ENCODE measurements at regions not wholly inside any gene's neighbourhood (a gene's known extent, or its start where the extent isn't known, plus 50 kb on each side); places are given as distances from the start of the nearest gene placed in this dataset.

GRCh38 chr5:117803533-117803932 lies 1184.8 kb downstream of the DTWD2 start:
- DNase-seq (ENCODE audit: low spot score) (no peak), ATAC-seq (no peak)
- no peaks in the 10 kb centered on the region for H3K36me3 ChIP-seq (ENCODE audit: insufficient read depth)
- Mint-ChIP-seq H3K27me3 (ENCODE audit: insufficient read depth, low read depth, poor library complexity) (no peaks in the 10 kb centered on the region), H3K27ac (no peak overlapping the region), H3K36me3 (ENCODE audit: low read depth) (no peaks in the 10 kb centered on the region), H3K4me1 (peaks cover 13% of the 10 kb centered on the region), H3K4me3 (no peak overlapping the region), H3K9me3 (no peaks in the 10 kb centered on the region; the same call in 2 of the 3 replicates)
- no peak for TF ChIP-seq CTCF (conservative IDR thresholded peaks at IDR 0.05; ENCODE audit: low read depth in 2 of 2)
- no peak for TF ChIP-seq EZH2 (IDR thresholded peaks at IDR 0.05; ENCODE audit: low read depth, unreplicated experiment)
- TF ChIP-seq STAT1 (IDR thresholded peaks at IDR 0.05; ENCODE audit: unreplicated experiment) = no peak
- no peak for TF ChIP-seq JUNB (IDR thresholded peaks at IDR 0.05; ENCODE audit: unreplicated experiment)
- no peak for TF ChIP-seq ZNF114 (CRISPR knock-in tag; IDR thresholded peaks at IDR 0.05)
- TF ChIP-seq CREB1 (CRISPR knock-in tag; IDR thresholded peaks at IDR 0.05; ENCODE audit: low read depth) = no peak
- TF ChIP-seq ETS1 (IDR thresholded peaks at IDR 0.05) = no peak
- TF ChIP-seq POLR2AphosphoS5 (IDR thresholded peaks at IDR 0.05; ENCODE audit: low read depth) = no peak
- no peak for TF ChIP-seq ZNF462 (CRISPR knock-in tag; IDR thresholded peaks at IDR 0.05)
- no peak for TF ChIP-seq REST (IDR thresholded peaks at IDR 0.05; ENCODE audit: unreplicated experiment)
- no peak for TF ChIP-seq NANOG (IDR thresholded peaks at IDR 0.05; ENCODE audit: borderline replicate concordance)
- no peak for TF ChIP-seq EZH2phosphoT487 (IDR thresholded peaks at IDR 0.05; ENCODE audit: unreplicated experiment)
- no peak for TF ChIP-seq ZNF331 (CRISPR knock-in tag; IDR thresholded peaks at IDR 0.05; ENCODE audit: low read depth)
- no peaks in the 10 kb centered on the region for H3K9me2 ChIP-seq (ENCODE audit: insufficient read depth)
- no peak overlapping the region for H3K4me3 ChIP-seq
- H3K27ac ChIP-seq (ENCODE audit: low read depth) = no peak overlapping the region
- H2AFZ ChIP-seq = no peak overlapping the region
- no peaks in the 10 kb centered on the region for H3F3A ChIP-seq (replicated peaks; ENCODE audit: low read depth)
- no peaks in the 10 kb centered on the region for H3K79me2 ChIP-seq (replicated peaks; ENCODE audit: insufficient read depth)
- peaks cover 6% of the 10 kb centered on the region; the same call in 1 of the 2 replicates for H3K4me1 ChIP-seq (ENCODE audit: insufficient read depth)
- no peaks in the 10 kb centered on the region for H4K20me1 ChIP-seq (replicated peaks; ENCODE audit: insufficient read depth)
- peaks cover 18% of the 10 kb centered on the region; the same call in 1 of the 2 replicates for H3K27me3 ChIP-seq (ENCODE audit: insufficient read depth)
- no peak overlapping the region for H3K4me2 ChIP-seq

All from GM23338 (cell line).